Activated CD4-positive, alpha-beta T cell treated with anti-CD3 and anti-CD28 coated beads, Interleukin-2, amount 50 U/mL, for 24 hours (primary cell): ENCODE measurements at regions not wholly inside any gene's neighbourhood (a gene's known extent, or its start where the extent isn't known, plus 50 kb on each side); places are given as distances from the start of the nearest gene placed in this dataset.
"Not testable (repeated sequence)": the region's sequence is repeated elsewhere in the genome, so short reads cannot be mapped to it uniquely, and the experiment has no call there.

Experiments used
- DNase-seq, 2 donors: peaks; one replicate each; pipeline ENCODE4 v3.0.0-alpha.2; 2020; ENCODE audit warnings: low read depth in 1 of 2, low spot score in 1 of 2

- peak in 1 of 2 donors; percentile 45 for DNase-seq
Measured at GRCh38 chr6:12605888-12606345, 110.7 kb upstream of the PHACTR1 start.

DNA sequence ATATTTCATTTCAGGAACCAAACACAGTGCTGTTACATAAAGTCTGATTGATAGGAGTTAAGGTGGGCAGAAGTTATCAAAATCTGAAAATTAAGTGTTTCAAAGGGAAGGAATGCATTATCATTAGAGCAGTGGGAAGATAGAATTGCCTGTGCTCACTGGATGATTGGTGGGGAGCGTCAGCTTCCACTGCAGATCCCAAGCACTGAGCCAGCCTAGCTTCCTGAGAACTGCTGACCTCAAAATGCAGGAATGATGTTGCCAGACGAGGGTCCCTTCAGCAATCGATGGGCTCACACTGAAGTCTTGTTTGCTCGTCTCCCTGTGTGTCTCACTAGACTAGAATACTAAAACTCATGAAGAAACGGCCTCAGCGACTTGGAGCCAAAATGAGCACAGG, 110.0 kb upstream of the PHACTR1 start:
- DNase-seq: no peak

GRCh38 chr6:12608016-12608860, 108.3 kb upstream of the PHACTR1 start:
- DNase-seq: no peak

DNA sequence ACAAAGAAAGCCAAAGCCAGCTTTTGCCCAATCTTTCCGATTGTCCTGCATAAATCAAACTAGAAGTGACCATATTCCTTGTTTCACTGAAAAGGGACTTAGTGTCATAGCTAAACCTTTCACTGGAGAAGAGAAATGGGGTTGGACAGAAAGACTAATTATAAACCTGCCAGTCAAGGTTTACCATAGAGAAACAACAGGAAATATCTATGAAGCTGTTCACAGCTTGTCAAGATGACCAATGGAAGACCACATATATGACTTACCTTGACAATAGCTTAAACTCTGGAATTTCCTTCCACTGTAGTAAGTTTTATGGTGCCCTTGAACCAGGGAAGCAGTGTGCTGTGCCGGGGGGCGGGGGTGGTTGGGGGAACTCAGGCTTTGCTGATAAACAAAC, 107.7 kb upstream of the PHACTR1 start:
- no peak for DNase-seq

- no peak for DNase-seq
Measured at GRCh38 chr6:12609751-12610150, 106.8 kb upstream of the PHACTR1 start.

DNA sequence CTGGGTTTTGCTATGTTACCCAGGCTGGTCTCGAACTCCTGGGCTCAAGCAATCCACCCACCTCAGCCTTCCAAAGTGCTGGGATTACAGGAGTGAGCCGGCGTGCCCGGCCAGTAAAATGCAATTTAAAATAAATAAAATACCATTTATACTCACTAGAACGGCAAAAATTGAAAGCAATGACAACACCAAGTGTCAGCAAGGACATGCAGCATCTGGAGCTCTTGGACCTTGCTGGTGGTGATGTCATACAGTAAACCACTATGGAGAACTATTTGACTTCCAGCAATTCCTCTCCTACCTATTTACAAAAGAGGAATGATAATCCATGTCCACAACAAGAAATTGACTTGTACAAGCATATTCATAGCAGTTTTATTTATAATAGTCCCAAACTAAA, 105.7 kb upstream of the PHACTR1 start:
- DNase-seq: no peak

GRCh38 chr6:12613811-12614210, 102.8 kb upstream of the PHACTR1 start:
- no peak for DNase-seq

DNA sequence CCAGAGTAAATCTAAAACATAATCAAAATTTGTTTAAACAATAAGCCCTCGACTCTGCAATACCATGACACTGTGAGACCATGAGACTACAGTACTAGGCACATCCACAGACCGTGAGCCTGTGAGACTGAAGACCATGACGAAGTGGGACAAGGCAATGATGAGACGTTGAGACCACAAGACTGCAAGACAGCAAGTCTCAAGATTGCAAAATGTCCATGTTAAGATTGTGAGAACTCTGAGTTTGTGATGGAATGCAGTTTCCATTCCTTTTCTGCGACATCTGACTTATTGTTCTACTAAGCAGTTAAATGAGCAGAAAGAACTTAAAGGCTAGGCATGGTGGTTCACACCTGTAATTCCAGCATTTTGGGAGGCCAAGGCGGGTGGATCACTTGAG, 102.1 kb upstream of the PHACTR1 start:
- DNase-seq: no peak

GRCh38 chr6:12618296-12618695, 98.3 kb upstream of the PHACTR1 start:
- DNase-seq: no peak

GRCh38 chr6:12621754-12622153, 94.8 kb upstream of the PHACTR1 start:
- no peak for DNase-seq

DNA sequence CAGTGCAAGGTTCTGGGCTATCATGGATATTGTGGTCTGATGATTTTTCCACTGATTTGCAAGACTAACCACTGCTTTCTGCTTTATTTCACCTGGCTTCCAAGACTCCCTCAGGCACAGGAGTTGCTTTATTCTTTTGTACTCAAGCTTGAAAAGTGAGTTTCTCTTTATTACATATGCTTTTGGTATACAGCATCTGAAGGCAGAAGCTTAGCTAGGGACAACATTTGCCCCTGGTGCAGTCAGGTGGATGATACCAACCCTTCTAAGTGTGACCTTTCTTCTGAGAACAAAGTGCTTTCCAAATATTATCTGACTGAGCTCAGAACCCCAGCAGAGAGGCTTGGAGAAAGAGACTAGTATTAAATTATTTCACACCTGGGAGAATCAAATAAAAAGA, 94.0 kb upstream of the PHACTR1 start:
- no peak for DNase-seq

DNA sequence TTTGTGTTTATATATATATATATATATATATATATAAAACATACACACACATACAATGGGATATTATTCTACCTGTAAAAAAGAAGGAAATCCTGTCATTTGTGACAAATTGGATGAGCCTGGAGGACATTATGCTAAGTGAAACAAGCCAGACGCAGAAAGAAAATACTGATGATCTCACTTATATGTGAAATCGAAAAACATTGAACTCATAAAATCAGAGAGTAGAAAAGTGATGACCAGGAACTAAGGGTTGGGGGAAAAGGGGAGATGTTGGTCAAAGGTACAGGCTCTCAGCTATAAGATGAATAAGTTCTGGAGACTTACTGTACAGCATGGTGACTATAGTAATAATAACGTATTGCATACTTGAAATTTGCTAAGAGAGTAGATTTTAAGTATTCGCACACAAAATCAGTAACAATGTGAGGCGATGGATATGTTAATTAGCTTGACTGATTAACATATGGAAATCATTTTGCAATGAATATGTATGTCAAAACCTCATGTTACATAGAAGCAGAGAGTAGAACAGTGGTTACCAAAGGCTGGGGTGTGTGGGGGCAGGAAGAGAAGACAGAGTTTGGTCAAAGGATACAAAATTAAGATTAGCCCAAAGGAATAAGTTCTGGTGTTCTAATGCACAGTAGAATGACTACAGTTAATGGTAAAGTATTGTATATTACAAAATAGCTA, 92.3 kb upstream of the PHACTR1 start:
- no peak for DNase-seq

DNA sequence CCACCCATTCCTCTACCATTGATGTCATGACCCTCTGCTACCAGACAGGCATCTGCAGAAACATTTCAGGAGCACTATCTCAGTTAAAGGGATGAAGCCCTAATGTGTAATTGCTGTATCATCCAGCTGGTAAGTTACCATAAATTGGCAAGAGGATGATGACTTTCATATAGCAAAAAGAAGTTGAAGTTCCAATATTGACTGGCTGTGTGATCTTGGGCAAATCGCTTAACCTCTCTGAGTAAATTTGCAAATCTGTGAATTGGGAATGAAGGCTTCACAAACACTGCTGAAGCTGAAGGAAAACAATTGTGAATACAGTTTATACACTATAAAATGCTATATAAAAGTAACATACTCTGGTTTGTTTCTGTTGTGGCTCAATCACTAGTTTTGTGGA, 89.5 kb upstream of the PHACTR1 start:
- no peak for DNase-seq

GRCh38 chr6:12628327-12628726, 88.2 kb upstream of the PHACTR1 start:
- no peak for DNase-seq

DNA sequence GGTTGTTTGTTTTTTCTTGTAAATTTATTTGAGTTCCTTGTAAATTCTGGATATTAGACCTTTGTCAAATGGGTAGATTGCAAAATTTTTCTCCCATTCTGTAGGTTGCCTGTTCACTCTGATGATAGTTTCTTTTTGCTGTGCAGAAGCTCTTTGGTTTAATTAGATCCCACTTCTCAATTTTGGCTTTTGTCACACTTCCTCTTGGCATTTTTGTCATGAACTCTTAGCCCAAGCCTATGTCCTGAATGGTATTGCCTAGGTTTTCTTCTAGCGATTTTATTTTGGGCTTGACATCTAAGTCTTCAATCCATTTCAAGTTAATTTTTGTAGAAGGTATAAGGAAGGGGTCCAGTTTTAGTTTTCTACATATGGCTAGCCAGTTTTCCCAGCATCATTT, 82.8 kb upstream of the PHACTR1 start:
- not testable (repeated sequence) for DNase-seq

DNA sequence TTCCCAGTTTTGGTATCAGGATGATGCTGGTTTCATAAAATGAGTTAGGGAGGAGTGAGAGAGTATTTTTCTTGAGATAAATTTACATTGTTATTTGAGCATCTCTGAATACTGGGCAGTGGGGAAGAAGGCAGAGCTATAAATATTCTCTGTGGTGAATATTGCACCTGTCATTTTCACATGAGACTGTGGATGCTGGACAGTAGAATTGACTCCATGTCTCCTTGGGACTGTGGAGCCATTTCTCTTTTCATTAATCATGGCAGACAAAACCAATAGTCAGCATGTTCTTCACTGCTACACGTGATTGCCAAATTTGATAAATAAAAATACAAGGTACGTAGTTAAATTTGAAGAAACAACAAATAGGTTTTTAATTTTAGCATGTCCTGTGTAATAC, 81.2 kb upstream of the PHACTR1 start:
- DNase-seq: no peak

DNA sequence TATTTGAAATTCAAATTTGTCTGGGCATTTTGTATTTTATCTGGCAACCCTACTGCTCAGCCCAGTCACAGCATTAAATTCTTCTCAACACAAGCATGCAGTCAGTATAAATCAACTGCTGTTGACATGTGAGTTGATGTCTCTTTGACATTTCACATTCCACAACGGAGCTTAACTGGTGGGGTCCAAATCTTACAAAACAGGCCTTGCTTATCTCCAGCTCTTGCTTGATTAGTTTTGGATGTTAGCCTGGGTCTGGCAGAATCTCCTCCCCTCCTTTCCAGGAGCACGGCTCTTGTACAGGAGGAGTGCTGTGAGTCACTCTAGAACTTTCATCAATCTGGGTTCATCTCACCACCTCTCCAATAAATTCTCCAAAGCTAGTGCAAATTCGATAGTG, 80.8 kb upstream of the PHACTR1 start:
- DNase-seq: no peak

DNA sequence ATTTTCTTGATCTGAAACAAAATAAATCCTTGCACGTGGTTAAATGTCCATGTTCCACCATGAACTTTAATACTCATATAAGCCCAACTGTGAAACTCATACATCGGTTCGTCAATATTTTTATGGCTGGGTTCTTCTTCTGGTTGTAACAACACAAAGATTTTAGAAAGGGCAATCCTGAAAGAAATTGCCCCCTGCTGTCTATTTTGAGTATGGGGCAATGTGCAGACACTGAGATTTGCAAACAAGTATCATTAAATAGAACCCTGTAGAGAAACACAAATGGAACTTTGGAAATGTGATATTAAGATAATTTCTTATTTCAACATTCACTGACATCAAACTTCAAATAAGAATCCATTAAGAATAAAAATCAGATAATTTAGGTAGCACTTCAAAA, 80.2 kb upstream of the PHACTR1 start:
- no peak for DNase-seq

DNA sequence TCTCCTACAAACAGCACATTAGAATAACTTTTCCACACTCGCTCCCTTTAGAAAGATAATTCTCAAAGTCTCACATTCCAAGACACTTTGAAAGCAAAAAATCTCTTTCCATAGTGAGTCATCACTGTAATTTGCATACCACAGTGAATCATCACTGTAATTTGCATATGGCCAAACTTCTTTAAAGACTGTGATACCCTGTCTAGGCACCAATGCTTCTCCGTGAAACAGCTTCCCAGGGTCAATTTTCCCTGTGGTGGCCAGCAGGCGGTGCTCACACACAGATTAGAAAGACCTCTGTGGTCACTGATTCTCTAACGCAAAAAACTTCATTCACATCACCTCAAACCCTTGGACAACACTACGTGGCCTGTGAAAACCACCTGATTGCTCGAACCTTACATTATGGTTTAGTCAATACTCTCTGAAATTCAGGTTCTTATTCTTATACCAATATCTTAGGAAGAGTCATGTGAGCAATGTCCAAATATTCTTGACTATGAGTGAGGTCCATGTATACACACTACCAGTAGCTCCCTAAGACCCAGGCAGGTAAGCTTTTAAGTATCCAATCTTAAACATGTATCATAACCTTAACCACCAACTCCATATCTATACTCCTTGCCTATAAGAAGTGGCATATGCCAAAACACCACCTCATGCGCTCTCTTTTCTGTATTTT, 78.5 kb upstream of the PHACTR1 start:
- peak; percentile 6 to 26 for DNase-seq

DNA sequence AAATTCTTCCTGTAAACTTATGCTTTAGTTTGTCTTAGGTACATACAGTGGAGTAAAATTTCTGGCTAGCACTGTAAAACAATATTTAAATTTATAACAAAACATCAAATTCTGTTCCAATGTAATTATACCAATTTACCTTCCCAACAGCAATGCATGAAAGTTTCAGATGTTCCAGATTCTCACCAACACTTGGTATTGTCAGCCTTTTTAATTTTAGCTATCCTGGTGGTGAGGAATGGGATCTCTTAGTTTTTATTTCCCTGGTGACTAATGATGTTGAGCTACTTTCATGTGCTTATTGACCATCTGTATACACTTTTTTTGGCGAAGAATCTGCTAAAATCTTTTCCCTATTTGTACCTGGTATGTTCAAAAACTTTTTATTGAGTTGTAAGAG, 76.1 kb upstream of the PHACTR1 start:
- no peak for DNase-seq

GRCh38 chr6:12641785-12642184, 74.8 kb upstream of the PHACTR1 start:
- not testable (repeated sequence) for DNase-seq

- no peak for DNase-seq
Measured at GRCh38 chr6:12645941-12646340, 70.6 kb upstream of the PHACTR1 start.
